NCI-H345 treated with DMSO at 0.1 percent for 48 hours (cell line): ENCODE measurements at regions not wholly inside any gene's neighbourhood (a gene's known extent, or its start where the extent isn't known, plus 50 kb on each side); places are given as distances from the start of the nearest gene placed in this dataset.
"Not testable (repeated sequence)": the region's sequence is repeated elsewhere in the genome, so short reads cannot be mapped to it uniquely, and the experiment has no call there.

Experiments
- DNase-seq: peaks from one replicate; lab custom pipeline; 2025; ENCODE audit not compliant: unreplicated experiment; lab: John Stamatoyannopoulos, UW

- DNase-seq, result no peak
Measured at GRCh38 chr10:125252937-125253336, 92.6 kb upstream of the CTBP2 start.

- DNase-seq, result not testable (repeated sequence)
Measured at GRCh38 chr10:125250834-125251233, 90.5 kb upstream of the CTBP2 start.

GRCh38 chr10:125249948-125250347 lies 89.6 kb upstream of the CTBP2 start:
- DNase-seq, result no peak

- no peak for DNase-seq
Measured at GRCh38 chr10:125248489-125248888, 88.1 kb upstream of the CTBP2 start.

- DNase-seq, result no peak
Measured at GRCh38 chr10:125247576-125247975, 87.2 kb upstream of the CTBP2 start.

GRCh38 chr10:125243532-125244253 lies 83.3 kb upstream of the CTBP2 start:
- DNase-seq, result no peak

GRCh38 chr10:125238682-125239081 lies 78.3 kb upstream of the CTBP2 start:
- DNase-seq, result no peak

GRCh38 chr10:125236091-125236490 lies 75.7 kb upstream of the CTBP2 start:
- DNase-seq, result no peak

GRCh38 chr10:125235093-125236069 lies 75.0 kb upstream of the CTBP2 start:
- no peak for DNase-seq

GRCh38 chr10:125234576-125234975 lies 74.2 kb upstream of the CTBP2 start:
- not testable (repeated sequence) for DNase-seq

- no peak for DNase-seq
Measured at GRCh38 chr10:125233726-125234125, 73.4 kb upstream of the CTBP2 start.

GRCh38 chr10:125232841-125233240 lies 72.5 kb upstream of the CTBP2 start:
- DNase-seq, result no peak

- no peak for DNase-seq
Measured at GRCh38 chr10:125231813-125232475, 71.6 kb upstream of the CTBP2 start.

- no peak for DNase-seq
Measured at GRCh38 chr10:125231116-125231812, 70.9 kb upstream of the CTBP2 start.

- no peak for DNase-seq
Measured at GRCh38 chr10:125230251-125230650, 69.9 kb upstream of the CTBP2 start.

GRCh38 chr10:125228245-125228940 lies 68.0 kb upstream of the CTBP2 start:
- DNase-seq, result not testable (repeated sequence)

GRCh38 chr10:125227546-125227945 lies 67.2 kb upstream of the CTBP2 start:
- no peak for DNase-seq

- DNase-seq, result no peak
Measured at GRCh38 chr10:125226823-125227222, 66.5 kb upstream of the CTBP2 start.

- no peak for DNase-seq
Measured at GRCh38 chr10:125226005-125226404, 65.6 kb upstream of the CTBP2 start.

GRCh38 chr10:125225051-125225450 lies 64.7 kb upstream of the CTBP2 start:
- DNase-seq, result no peak
